ENCODE measurements at regions not wholly inside any gene's neighbourhood (a gene's known extent, or its start where the extent isn't known, plus 50 kb on each side); places are given as distances from the start of the nearest gene placed in this dataset.

DNA sequence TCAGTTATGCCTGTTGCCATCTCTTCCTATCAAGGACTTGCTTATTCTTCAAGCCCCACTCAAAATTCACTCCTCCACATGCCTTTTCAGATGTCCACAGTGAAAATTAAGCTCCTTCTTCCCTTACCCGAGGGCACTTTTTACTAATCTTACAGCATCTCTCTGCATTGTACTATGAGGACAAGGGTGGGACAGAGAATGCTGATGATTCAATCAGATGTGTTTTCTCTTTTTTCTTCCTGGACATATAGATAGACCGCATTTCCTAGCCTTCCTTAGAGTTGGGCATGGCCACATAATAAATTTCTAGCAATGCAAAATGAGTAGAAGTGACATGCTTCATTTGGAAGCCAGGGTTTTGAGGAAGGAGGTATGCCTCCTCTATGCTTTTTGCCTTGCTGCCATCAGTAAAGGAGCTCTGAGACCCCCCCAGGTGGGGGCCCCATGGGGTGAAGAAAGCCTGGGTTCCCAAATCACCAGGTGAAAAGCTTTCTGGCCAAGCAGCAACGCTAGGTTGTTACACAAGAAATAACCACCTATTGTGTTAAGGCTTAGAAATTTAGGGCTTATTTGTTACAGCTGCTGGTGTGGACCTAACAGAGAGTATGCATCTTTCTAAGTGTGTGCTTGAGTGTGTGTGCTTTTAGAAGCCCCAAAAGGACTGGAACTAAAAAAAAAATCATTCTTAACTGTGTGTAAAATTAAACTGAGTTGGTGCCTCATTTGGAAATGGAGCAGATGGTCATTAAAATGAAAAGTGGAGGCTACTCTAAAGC is 424.5 kb downstream of the STK39 start:
- TF ChIP-seq, protein P1, sequence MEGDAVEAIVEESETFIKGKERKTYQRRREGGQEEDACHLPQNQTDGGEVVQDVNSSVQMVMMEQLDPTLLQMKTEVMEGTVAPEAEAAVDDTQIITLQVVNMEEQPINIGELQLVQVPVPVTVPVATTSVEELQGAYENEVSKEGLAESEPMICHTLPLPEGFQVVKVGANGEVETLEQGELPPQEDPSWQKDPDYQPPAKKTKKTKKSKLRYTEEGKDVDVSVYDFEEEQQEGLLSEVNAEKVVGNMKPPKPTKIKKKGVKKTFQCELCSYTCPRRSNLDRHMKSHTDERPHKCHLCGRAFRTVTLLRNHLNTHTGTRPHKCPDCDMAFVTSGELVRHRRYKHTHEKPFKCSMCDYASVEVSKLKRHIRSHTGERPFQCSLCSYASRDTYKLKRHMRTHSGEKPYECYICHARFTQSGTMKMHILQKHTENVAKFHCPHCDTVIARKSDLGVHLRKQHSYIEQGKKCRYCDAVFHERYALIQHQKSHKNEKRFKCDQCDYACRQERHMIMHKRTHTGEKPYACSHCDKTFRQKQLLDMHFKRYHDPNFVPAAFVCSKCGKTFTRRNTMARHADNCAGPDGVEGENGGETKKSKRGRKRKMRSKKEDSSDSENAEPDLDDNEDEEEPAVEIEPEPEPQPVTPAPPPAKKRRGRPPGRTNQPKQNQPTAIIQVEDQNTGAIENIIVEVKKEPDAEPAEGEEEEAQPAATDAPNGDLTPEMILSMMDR (IDR thresholded peaks at IDR 0.05), result no peak
- TF ChIP-seq POLR2AphosphoS5 (IDR thresholded peaks at IDR 0.05), result no peak
- no peak for TF ChIP-seq POLR2A (IDR thresholded peaks at IDR 0.05)

Measured in transverse colon (tissue), 4 donors.